Nephron progenitor cell (in vitro differentiated cells): ENCODE measurements at regions not wholly inside any gene's neighbourhood (a gene's known extent, or its start where the extent isn't known, plus 50 kb on each side); places are given as distances from the start of the nearest gene placed in this dataset.

Source experiments
- DNase-seq: peaks from one replicate; pipeline ENCODE4 v3.0.0; 2021
- H3K27ac Mint-ChIP-seq: 2 replicates; pipeline ENCODE4 v1.8.0; 2021; ENCODE audit warnings: mild to moderate bottlenecking, moderate library complexity, mixed read lengths
- H3K27me3 Mint-ChIP-seq: 2 replicates; pipeline ENCODE4 v1.8.0; 2021; ENCODE audit warnings: mild to moderate bottlenecking, low read depth, mixed read lengths; ENCODE audit not compliant: poor library complexity
- H3K36me3 Mint-ChIP-seq: 2 replicates; pipeline ENCODE4 v1.8.0; 2021; ENCODE audit warnings: low read depth, mixed read lengths
- H3K4me1 Mint-ChIP-seq: 2 replicates; pipeline ENCODE4 v1.8.0; 2021; ENCODE audit warnings: mixed read lengths
- H3K4me3 Mint-ChIP-seq: 2 replicates; pipeline ENCODE4 v1.8.0; 2021; ENCODE audit warnings: mild to moderate bottlenecking, moderate library complexity, mixed read lengths
- H3K9me3 Mint-ChIP-seq: 2 replicates; pipeline ENCODE4 v1.8.0; 2021; ENCODE audit warnings: mild to moderate bottlenecking, moderate library complexity, mixed read lengths
- TF ChIP-seq, protein P1 (sequence below): fragments of 200-600 bp; sonication (generic); IDR thresholded peaks from 2 replicates; pipeline ENCODE4 v1.5.0; 2021; ENCODE audit warnings: antibody characterized with exemption

DNA sequence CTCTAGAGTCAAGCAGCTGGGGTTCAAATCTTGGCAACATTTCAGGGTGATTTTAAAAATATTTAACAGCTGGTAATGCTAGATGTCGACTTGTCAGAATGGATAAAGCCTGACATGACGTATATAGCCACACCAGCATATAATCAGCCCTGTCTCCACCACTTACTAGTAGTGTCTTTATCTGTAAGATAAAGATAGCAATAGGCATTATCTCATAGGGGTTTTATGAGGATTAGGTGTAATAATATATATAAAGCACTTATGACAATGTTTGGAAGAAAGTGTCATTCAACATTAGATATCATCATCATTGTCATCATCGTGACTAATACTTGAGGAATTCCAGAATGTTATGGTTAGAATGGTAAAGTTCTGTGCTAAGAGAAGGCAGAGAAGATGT lies 369.0 kb upstream of the CWC22 start:
- no peaks in the 10 kb centered on the region for H3K36me3 Mint-ChIP-seq
- no peaks in the 10 kb centered on the region for H3K9me3 Mint-ChIP-seq
- H3K4me1 Mint-ChIP-seq = no peaks in the 10 kb centered on the region
- H3K27ac Mint-ChIP-seq = no peak overlapping the region
- DNase-seq = no peak
- no peaks in the 10 kb centered on the region for H3K27me3 Mint-ChIP-seq
- TF ChIP-seq, protein P1, sequence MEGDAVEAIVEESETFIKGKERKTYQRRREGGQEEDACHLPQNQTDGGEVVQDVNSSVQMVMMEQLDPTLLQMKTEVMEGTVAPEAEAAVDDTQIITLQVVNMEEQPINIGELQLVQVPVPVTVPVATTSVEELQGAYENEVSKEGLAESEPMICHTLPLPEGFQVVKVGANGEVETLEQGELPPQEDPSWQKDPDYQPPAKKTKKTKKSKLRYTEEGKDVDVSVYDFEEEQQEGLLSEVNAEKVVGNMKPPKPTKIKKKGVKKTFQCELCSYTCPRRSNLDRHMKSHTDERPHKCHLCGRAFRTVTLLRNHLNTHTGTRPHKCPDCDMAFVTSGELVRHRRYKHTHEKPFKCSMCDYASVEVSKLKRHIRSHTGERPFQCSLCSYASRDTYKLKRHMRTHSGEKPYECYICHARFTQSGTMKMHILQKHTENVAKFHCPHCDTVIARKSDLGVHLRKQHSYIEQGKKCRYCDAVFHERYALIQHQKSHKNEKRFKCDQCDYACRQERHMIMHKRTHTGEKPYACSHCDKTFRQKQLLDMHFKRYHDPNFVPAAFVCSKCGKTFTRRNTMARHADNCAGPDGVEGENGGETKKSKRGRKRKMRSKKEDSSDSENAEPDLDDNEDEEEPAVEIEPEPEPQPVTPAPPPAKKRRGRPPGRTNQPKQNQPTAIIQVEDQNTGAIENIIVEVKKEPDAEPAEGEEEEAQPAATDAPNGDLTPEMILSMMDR = no peak
- no peak overlapping the region for H3K4me3 Mint-ChIP-seq

DNA sequence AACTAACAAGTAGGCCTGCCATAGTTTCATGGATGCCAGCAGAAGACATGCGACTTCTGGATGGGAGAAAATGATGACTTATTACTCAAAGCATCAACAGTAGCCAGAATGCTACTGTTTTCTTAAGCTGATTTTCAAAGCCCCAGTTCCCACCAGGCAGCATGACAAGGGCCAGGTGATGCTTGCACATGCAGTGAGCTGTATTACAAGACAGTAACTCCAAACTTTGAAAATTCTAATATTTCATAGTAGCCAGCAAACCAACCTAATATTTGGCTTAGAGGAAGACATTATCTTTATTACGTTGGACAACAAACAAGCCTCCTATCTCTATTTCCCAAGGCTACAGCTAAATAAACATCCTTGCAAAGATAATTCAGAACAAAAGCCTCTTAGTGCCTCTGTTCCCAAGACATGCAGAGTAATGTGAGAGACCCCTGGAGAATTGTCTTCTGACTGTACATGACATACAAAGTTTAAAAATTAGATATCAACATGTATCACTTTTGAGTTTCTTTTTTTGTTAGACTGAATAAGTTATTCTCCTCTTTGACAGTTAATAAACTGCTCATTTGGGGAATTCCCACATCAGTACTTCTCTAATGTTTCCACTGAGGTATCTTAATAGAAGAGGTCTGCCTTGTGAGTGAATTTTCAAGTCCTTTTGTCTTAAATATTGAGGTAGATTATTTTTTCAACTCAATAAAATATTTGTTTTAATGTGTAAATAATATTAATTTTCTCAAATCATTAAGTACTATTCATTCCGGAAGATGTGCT lies 367.6 kb upstream of the CWC22 start:
- no peak for DNase-seq
- Mint-ChIP-seq H3K9me3 (no peaks in the 10 kb centered on the region), H3K27me3 (no peaks in the 10 kb centered on the region), H3K27ac (no peak overlapping the region), H3K36me3 (no peaks in the 10 kb centered on the region), H3K4me1 (no peaks in the 10 kb centered on the region), H3K4me3 (no peak overlapping the region)
- TF ChIP-seq, protein P1 = no peak

DNA sequence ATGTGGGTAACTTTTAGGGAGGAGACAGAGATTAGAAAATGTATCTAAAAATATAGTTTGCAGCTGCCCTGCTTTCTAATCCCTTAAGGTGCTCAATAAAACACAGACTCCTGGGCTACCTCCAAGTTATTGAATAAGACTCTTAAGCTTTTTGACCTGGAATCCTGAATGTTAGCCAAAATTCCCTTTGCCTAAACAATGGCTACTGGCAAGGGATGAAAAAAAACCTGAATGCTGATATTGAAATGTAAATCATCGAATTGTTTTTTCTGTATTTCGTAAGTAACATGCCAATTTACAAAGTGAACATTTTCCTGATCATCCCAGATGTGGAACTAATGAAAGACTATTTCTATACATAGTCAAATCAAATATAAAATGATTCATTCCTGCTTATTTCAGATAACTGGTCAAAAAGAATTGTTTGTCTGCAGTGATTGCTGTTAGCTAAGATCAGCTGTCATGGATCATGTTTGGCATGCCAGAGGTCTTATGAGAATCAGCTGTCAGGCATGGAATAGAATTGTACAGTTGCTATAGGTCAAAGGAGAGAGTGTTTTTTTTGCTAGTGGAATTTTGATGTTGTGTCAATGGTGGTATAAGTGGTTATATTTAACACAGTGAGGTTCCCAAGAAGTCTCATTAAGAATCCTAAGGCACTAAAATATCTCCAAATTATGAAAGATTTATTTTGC lies 363.6 kb upstream of the CWC22 start:
- no peak overlapping the region for H3K27ac Mint-ChIP-seq
- no peaks in the 10 kb centered on the region for H3K27me3 Mint-ChIP-seq
- H3K36me3 Mint-ChIP-seq = no peaks in the 10 kb centered on the region
- no peaks in the 10 kb centered on the region for H3K9me3 Mint-ChIP-seq
- no peak for DNase-seq
- H3K4me1 Mint-ChIP-seq = peaks cover 5% of the 10 kb centered on the region
- TF ChIP-seq, protein P1 = no peak
- no peak overlapping the region for H3K4me3 Mint-ChIP-seq

DNA sequence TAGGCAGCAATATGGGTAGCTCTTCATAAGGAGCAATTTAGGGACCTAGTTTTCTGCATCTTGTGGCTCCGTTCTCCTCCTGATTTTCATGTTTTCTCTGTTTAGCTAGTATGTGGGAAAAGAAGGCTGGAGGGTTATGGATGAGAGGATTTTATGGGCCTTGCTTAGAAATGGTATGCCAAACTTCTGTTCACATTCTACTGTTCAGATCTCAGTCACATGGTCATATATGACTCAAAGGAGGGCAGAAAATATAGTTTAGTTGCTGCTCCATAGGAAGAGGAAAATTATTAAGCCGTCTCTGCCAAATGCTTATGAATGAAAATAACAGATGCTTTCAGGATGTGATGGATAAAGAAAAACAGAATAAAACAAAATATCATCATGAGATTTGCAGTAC lies 361.8 kb upstream of the CWC22 start:
- Mint-ChIP-seq H3K9me3 (no peaks in the 10 kb centered on the region), H3K4me3 (no peak overlapping the region), H3K4me1 (peaks cover 5% of the 10 kb centered on the region), H3K27ac (no peak overlapping the region), H3K36me3 (no peaks in the 10 kb centered on the region), H3K27me3 (no peaks in the 10 kb centered on the region)
- TF ChIP-seq, protein P1 = no peak
- no peak for DNase-seq

DNA sequence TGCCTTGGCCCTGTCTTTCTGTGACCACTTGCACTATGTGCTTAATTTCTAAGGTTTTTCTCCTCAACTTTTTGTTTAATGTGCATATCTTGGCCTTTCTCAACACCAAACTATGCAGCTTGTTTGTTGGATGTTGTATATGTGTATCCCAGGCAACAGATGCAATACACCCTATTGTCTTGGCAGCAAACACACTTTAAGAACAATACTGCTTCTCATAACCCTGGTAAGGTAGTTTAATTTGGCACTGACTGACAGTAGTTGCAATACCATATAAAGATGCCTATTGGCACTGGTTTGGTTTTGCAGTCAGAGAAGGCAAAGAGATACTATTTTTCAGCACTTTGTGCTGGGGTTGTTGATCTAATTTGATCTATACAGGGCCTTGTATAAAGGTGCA lies 360.7 kb upstream of the CWC22 start:
- Mint-ChIP-seq H3K9me3 (no peaks in the 10 kb centered on the region), H3K4me3 (no peak overlapping the region), H3K4me1 (peaks cover 5% of the 10 kb centered on the region), H3K27ac (no peak overlapping the region), H3K36me3 (no peaks in the 10 kb centered on the region), H3K27me3 (no peaks in the 10 kb centered on the region)
- DNase-seq = no peak
- TF ChIP-seq, protein P1 = no peak
